ENCODE measurements at regions not wholly inside any gene's neighbourhood (a gene's known extent, or its start where the extent isn't known, plus 50 kb on each side); places are given as distances from the start of the nearest gene placed in this dataset.
A peak's percentile ranks its signal among the peaks of the same experiment; 100 is the strongest.

- Histone ChIP-seq H3K79me2 (no peaks in the 10 kb centered on the region), H3K36me3 (replicated peaks; ENCODE audit: insufficient read depth, low read depth) (no peaks in the 10 kb centered on the region), H3K9me2 (replicated peaks; ENCODE audit: insufficient read depth) (no peaks in the 10 kb centered on the region), H2AFZ (no peak overlapping the region), H3K9me3 (ENCODE audit: low read depth) (no peaks in the 10 kb centered on the region), H3K4me2 (no peak overlapping the region), H3K27me3 (no peaks in the 10 kb centered on the region), H3K4me1 (ENCODE audit: insufficient read depth) (no peaks in the 10 kb centered on the region), H3K27ac (no peak overlapping the region), H4K20me1 (ENCODE audit: insufficient read depth, poor library complexity, severe bottlenecking) (no peaks in the 10 kb centered on the region), H3K4me3 (no peak overlapping the region)
- 52% methylated on average over 3 of the region's 3 CpGs for WGBS (ENCODE audit: low lambda C conversion rate, missing lambda C conversion rate)
- no peak for DNase-seq (ENCODE audit: low spot score)
- TF ChIP-seq EZH2 (IDR thresholded peaks at IDR 0.05; ENCODE audit: borderline replicate concordance) (no peak), EZH2phosphoT487 (IDR thresholded peaks at IDR 0.05; ENCODE audit: low read depth, severe bottlenecking, unreplicated experiment) (no peak), CTCF (IDR thresholded peaks at IDR 0.05; ENCODE audit: poor library complexity) (no peak)
Observed at GRCh38 chr1:99560207-99561040, 85.5 kb upstream of the PALMD start.

DNA sequence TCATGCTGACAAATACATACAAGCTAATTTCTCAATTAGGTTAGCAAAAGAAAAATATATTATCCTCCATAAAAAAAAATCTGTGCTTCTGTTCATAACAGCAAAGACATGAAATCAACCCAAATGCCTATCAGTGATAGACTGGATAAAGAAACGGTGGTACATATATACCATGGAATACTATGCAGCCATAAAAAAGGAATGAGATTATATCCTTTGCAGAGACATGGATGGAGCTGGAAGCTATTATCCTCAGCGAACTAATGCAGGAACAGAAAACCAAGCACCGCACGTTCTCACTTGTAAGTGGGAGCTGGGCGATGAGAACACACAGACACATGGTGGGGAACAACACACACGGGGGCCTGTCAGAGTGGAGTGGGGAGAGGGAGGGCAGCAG, 84.0 kb upstream of the PALMD start:
- Histone ChIP-seq H2AFZ (no peak overlapping the region), H3K27me3 (no peaks in the 10 kb centered on the region), H3K4me3 (no peak overlapping the region), H3K9me3 (ENCODE audit: low read depth) (no peaks in the 10 kb centered on the region), H3K4me1 (ENCODE audit: insufficient read depth) (no peaks in the 10 kb centered on the region), H3K79me2 (no peaks in the 10 kb centered on the region), H3K36me3 (replicated peaks; ENCODE audit: insufficient read depth, low read depth) (no peaks in the 10 kb centered on the region), H4K20me1 (ENCODE audit: insufficient read depth, poor library complexity, severe bottlenecking) (no peaks in the 10 kb centered on the region), H3K9me2 (replicated peaks; ENCODE audit: insufficient read depth) (no peaks in the 10 kb centered on the region), H3K27ac (no peak overlapping the region), H3K4me2 (no peak overlapping the region)
- no peak for TF ChIP-seq EZH2phosphoT487 (IDR thresholded peaks at IDR 0.05; ENCODE audit: low read depth, severe bottlenecking, unreplicated experiment)
- WGBS (ENCODE audit: low lambda C conversion rate, missing lambda C conversion rate) = 94% methylated on average over 6 of the region's 6 CpGs
- DNase-seq (ENCODE audit: low spot score) = no peak

DNA sequence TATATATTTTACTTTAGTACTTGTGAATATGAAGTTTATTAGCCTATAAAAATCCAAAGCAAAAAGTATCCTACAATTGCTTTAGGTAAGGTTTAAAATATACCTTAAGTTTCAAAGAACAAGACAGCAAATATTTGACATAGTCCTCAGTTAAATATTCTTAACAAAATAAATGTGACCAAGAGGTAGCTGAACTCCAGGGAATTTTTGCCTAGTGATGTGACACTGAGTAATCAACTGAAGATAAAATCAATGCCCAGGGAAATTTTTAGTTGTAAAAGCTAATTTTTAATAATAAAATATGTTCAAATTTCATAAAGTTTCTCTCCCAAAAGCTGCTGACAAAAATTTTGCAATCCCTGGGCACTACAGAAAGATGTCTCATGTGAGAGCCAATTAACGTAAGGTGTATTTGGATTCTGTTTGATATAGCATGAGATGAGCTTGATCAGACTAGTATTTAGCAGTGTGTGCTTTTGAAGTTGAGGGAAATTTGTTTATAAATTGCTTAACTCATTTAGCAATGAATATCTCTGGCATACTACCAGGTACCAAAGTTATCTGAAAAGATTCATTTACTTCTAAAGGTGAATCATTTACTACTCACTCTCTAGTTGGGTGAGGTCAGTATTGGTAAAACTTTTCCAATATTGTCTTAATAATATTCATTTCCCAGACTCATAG, 80.2 kb upstream of the PALMD start:
- no peaks in the 10 kb centered on the region for H3K9me2 ChIP-seq (replicated peaks; ENCODE audit: insufficient read depth)
- 88% methylated on average over 1 of the region's 1 CpG for WGBS (ENCODE audit: low lambda C conversion rate, missing lambda C conversion rate)
- TF ChIP-seq EZH2 (IDR thresholded peaks at IDR 0.05; ENCODE audit: borderline replicate concordance) (no peak), CTCF (IDR thresholded peaks at IDR 0.05; ENCODE audit: poor library complexity) (no peak), EZH2phosphoT487 (IDR thresholded peaks at IDR 0.05; ENCODE audit: low read depth, severe bottlenecking, unreplicated experiment) (no peak)
- no peaks in the 10 kb centered on the region for H3K4me1 ChIP-seq (ENCODE audit: insufficient read depth)
- no peaks in the 10 kb centered on the region for H3K27me3 ChIP-seq
- no peak for DNase-seq (ENCODE audit: low spot score)
- no peaks in the 10 kb centered on the region for H3K9me3 ChIP-seq (ENCODE audit: low read depth)
- peak overlapping the region; percentile 36 for H3K27ac ChIP-seq
- H3K36me3 ChIP-seq (replicated peaks; ENCODE audit: insufficient read depth, low read depth) = no peaks in the 10 kb centered on the region
- peak overlapping the region; percentile 9 for H3K4me2 ChIP-seq
- no peaks in the 10 kb centered on the region for H4K20me1 ChIP-seq (ENCODE audit: insufficient read depth, poor library complexity, severe bottlenecking)
- no peak overlapping the region for H2AFZ ChIP-seq
- H3K4me3 ChIP-seq = no peak overlapping the region
- no peaks in the 10 kb centered on the region for H3K79me2 ChIP-seq
